GM18951 (cell line): ENCODE measurements at regions not wholly inside any gene's neighbourhood (a gene's known extent, or its start where the extent isn't known, plus 50 kb on each side); places are given as distances from the start of the nearest gene placed in this dataset.
"Not testable (repeated sequence)": the region's sequence is repeated elsewhere in the genome, so short reads cannot be mapped to it uniquely, and the experiment has no call there.

ENCODE experiments used
- POLR2A ChIP-seq: IDR thresholded peaks from 4 replicates; pipeline ENCODE4 v1.6.1; 2011; ENCODE audit warnings: mild to moderate bottlenecking; ENCODE audit not compliant: insufficient read length, insufficient read depth; ENCODE audit errors: extremely low read depth
- in situ Hi-C: fragments of 300-500 bp; cut with MboI; formaldehyde crosslinking; loops from one replicate; pipeline ENCODE4 v1.12.0; 2022; ENCODE audit warnings: low sequenced_read_pairs, mixed read lengths, inconsistent platforms; ENCODE audit not compliant: unreplicated experiment

- in situ Hi-C loops = no loop called here
These were observed 687.4 kb upstream of the HS3ST1 start for GRCh38 chr4:12116009-12116552.

GRCh38 chr4:12110627-12111026, 681.9 kb upstream of the HS3ST1 start:
- in situ Hi-C loops = no loop called here
- no peak for TF ChIP-seq POLR2A

More at GRCh38 chr4:12116009-12116552, 687.4 kb upstream of the HS3ST1 start:
- no peak for TF ChIP-seq POLR2A

DNA sequence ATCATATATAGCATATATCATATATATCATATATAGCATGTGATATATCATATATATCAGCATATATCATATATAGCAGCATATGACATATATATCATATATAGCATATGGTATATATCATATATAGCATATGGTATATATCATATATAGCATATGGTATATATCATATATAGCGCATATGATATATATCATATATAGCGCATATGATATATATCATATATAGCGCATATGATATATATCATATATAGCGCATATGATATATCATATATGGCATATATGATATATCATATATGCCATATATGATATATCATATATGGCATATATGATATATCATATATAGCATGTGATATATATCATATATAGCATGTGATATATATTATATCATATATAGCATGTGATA, 680.4 kb upstream of the HS3ST1 start:
- in situ Hi-C loops = not testable (repeated sequence)

GRCh38 chr4:12105519-12105918, 676.8 kb upstream of the HS3ST1 start:
- in situ Hi-C loops = no loop called here
- no peak for TF ChIP-seq POLR2A

DNA sequence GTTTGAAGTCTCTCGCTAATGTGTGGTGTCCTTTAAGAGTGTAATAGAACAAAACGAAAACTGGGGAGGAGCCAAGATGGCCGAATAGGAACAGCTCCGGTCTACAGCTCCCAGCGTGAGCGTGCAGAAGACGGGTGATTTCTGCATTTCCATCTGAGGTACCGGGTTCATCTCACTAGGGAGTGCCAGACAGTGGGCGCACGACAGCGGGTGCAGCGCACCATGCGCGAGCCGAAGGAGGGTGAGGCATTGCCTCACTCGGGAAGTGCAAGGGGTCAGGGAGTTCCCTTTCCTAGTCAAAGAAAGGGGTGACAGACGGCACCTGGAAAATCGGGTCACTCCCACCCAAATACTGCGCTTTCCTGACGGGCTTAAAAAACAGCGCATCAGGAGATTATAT, 661.2 kb upstream of the HS3ST1 start:
- in situ Hi-C loops = not testable (repeated sequence)

- in situ Hi-C loops = no loop called here
- TF ChIP-seq POLR2A = no peak
These were observed 656.0 kb upstream of the HS3ST1 start for GRCh38 chr4:12084690-12085089.

- no peak for TF ChIP-seq POLR2A
- in situ Hi-C loops = no loop called here
These were observed 642.6 kb upstream of the HS3ST1 start for GRCh38 chr4:12071316-12071715.

DNA sequence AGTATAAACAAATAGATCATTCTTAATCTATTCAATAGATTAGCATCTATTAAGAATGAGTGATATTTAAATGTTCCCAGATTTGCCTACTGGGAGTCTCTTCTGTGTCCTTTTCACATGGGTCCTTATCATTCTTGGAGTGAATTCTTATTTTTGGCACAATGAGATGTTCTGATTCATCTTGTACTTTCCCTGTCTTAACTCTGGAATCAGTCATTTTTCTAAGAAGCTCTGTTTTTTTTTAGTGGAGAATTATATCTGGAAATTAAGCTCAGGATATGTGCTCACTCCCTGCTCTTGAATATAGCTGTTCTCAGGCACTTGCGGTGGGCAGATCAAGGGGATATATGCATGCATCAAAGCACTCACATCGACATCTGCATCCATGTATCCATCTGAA, 625.3 kb upstream of the HS3ST1 start:
- in situ Hi-C loops = no loop called here
- TF ChIP-seq POLR2A = no peak

DNA sequence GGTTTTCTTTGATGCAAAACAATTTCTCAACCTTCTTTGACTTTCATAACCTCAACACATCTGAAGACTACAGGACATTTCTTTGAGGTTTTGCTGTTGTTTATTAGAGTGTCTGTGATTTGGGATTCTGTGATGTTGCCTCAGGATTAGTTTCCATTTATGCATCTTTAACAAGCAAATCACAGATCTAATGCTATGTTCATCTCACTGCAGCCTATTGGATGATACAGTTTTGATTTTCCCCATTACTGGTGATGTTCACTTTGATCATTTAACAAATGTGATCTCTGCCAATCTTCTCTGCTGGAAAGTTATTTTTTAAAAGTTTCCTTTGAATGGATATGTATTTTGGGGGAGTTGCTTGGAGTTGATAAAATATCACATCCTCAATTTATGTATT, 624.9 kb upstream of the HS3ST1 start:
- no peak for TF ChIP-seq POLR2A
- in situ Hi-C loops = no loop called here

- in situ Hi-C loops = no loop called here
- TF ChIP-seq POLR2A = no peak
These were observed 621.7 kb upstream of the HS3ST1 start for GRCh38 chr4:12050357-12050756.

DNA sequence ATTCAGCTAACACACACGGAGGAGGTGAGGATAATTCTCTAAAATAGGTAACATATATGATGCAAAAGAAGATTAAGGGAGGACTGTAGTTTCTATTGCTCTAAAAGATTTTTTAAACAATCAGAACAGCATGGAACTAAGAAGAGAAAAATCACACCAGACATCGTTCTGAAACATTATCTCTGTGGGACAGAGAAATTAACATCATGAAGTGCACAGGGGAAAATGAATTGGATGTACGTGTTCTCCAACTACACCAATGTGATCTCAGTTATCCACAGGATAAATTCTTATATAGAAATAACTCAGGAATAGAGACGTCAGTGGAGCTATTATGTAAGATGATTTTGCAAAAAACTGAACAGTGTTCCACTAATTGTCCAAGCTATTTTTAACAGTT, 614.1 kb upstream of the HS3ST1 start:
- in situ Hi-C loops = no loop called here
- no peak for TF ChIP-seq POLR2A

DNA sequence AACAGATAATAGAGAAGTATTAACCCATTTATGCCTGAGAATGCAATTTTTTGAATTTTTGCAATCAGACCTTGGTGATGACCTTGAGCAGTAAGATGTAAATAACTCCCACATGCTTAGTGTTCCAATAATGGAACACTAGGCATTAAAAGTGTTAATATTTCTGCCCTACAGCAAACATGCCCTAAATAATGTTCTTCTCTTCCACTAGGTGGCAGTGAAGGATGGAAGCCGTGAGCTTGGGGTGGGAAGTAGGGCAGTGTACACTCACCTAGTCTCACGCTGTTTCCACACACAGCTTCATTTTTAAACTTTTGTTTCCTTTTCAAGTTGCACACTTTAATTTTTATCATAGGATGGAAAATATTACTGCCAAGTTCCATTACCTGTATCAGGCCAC, 613.1 kb upstream of the HS3ST1 start:
- in situ Hi-C loops = no loop called here
- TF ChIP-seq POLR2A = no peak

GRCh38 chr4:12036450-12036849, 607.8 kb upstream of the HS3ST1 start:
- TF ChIP-seq POLR2A = no peak
- in situ Hi-C loops = no loop called here

- in situ Hi-C loops = no loop called here
- no peak for TF ChIP-seq POLR2A
These were observed 599.6 kb upstream of the HS3ST1 start for GRCh38 chr4:12028258-12028657.

- TF ChIP-seq POLR2A = no peak
- in situ Hi-C loops = no loop called here
These were observed 593.7 kb upstream of the HS3ST1 start for GRCh38 chr4:12022409-12022808.
